DMS153 treated with DMSO at 0.1 percent for 48 hours (cell line): ENCODE measurements at regions not wholly inside any gene's neighbourhood (a gene's known extent, or its start where the extent isn't known, plus 50 kb on each side); places are given as distances from the start of the nearest gene placed in this dataset.
"Not testable (repeated sequence)": the region's sequence is repeated elsewhere in the genome, so short reads cannot be mapped to it uniquely, and the experiment has no call there.

ENCODE experiments used
- DNase-seq: peaks from one replicate; lab custom pipeline; 2025; ENCODE audit not compliant: unreplicated experiment; lab: John Stamatoyannopoulos, UW

DNA sequence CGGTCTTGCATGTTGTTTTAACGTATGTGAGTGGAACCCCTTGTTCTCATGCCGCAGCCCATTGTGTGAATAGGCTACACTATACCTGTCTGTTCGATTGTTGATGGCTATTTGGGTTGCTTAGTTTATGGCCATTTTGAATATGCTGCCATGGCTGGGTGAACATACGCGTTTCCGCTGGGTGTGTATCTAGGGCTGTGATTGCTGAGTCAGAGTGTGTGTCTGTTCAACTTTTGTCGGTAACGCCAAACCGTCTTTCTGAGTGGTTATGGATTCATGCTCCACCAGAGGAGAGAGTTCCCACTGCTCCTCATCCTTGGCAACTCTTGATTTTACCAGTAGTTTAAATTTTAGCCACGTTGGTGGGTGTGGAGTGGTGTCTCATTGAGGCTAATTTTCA lies 77.0 kb downstream of the METRNL start:
- DNase-seq = no peak

DNA sequence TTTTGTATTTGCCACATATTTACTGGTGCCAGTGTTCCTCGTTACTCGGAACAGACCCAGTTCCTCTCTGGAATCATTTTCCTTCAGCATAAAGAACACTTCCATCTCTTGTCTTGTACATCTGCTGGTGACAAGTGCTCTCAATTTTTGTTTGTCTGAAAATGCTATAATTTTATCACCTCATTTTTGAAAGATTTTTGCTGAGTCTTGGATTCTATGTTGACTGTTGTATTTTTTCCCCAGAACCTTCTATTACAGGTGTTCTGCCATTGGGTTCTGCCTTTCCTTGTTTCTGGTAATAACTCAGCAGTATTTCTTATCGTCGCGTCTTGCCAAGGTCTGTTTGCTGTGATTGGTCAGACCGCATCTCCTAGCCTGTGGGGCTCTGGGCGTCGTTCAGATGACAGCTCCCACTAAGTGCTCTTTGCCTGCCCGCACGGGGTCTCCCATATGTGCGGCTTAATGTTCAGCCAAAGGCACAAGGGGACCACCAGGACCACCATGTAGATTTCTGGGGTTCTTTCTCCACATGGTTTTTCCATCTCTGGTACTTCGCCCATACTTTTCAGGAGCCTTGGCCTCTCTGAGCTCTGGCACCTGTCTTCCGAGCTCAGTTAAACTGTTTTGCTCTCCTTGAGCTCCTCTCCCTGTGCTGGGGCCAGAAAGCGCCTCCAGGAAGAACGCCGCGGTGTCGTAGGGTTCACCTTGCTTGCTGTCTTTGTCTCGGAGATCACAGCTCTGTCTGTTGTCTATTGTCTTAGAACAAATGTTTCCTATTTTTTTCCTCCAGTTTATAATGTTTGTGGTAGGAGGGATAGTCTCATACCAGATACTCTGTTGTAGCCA lies 80.0 kb downstream of the METRNL start:
- DNase-seq = no peak

DNA sequence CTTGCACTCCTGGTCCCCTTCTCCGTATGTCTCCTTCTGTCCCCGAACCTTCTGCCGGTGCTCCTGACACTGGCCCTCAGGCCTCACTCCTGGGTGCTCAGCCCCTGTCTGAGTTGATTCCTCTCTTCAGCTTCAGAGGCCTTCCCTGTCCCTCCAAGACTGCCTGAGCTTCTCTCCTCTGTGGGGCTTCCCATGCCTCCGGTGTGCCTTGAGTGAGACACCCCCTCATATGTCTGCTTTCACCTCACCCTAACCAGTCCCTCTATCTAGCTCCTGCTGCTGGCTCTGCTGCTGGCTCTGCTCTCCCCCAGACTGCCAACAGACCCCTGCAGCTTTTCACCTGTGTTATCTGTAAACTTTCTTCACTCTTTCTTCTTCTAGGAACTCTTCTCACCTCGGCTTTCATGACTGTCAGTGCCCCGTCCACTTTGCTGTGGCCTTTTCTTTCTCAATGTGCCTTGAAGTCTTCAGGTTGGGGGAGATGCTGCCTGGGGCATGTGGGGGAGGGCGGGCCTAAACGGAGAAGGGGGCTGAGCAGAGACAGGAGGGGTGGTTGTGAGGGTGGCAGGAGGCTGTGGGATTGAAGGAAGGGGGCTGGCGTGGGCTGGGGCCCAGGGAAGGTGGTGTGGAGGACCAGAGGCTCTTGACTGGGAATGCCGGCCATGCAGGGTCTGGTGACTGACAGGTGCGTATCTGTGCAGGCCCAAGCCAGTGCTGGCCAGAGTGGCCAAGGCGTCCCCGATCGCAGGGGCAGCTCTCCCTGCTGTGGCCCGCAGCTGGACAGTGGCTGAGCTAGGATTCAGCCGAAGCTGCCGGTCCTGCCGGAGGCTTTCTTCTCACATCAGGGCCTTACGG lies 81.3 kb downstream of the METRNL start:
- DNase-seq = no peak

- DNase-seq = no peak
These were observed 82.1 kb downstream of the METRNL start for GRCh38 chr17:83161298-83162034.

- DNase-seq = no peak
These were observed 82.8 kb downstream of the METRNL start for GRCh38 chr17:83162035-83162745.

DNA sequence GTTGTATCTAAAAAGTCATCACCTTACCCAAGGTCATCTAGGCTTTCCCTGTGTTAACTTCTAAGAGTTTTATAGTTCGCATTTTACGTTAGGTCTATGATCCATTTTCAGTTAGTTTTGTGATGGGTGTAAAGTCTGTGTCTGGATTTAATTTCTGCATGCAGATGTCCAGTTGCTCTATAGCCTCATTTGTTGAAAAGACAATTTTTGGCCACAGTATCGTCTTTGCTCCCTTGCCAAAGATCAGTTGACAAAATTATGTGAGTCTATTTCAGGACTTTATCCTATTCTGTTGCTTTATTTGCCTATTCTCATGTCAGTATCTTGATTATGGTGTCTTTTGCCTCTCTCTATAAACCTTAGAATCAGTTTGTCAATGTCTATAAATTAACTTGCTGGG lies 85.1 kb downstream of the METRNL start:
- DNase-seq = no peak

DNA sequence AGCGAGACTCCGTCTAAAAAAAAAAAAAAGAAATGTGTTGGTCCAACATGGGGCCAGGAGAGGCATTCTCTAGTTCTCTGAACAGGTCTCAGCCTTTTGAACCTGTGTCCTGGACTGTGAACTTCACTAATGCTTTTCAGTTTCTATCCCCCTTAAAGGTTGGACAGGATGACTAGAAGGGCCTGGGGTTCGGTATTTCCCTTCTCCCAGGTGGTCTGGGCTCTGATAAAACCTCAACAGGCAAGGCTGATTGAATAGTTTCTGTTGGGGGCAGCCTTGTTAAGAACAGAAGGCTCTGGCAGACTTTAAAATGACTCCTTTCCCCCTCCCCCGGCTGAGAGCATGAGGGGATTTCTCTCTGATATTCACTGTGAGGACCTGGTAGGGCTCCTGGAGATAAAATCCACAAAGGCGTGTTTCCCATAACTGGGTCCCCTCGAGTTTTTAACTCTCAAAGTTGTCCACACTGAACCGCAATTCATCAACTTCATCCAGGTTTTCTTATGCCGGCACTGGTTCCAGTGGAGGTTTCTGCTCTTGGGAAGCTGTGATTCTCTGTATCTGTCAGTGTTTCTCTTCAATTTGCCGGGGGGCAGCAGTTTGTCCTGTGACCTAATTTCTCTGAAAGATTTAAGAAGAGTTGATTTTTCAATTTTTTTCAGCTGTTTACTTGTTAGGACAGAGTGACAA lies 91.3 kb downstream of the METRNL start:
- DNase-seq = no peak

DNA sequence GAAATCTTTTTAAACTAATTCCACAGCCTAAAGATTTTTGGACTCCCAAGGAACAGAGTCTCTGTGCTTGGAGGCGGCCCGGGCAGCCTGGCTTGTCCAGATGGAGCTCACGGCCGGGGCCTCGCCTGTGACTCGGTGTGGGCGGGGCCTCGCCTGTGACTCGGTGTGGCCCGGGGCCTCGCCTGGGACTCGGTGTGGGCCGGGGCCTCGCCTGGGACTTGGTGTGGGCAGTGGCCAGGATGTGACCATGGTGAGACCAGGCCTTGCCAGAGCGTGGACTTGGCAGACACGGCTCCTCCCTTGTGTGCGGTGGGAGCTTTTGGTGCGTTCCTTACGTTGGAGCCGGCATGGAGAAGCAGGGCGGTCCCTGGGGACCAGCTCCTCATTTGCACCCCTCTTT lies 92.3 kb downstream of the METRNL start:
- no peak for DNase-seq

DNA sequence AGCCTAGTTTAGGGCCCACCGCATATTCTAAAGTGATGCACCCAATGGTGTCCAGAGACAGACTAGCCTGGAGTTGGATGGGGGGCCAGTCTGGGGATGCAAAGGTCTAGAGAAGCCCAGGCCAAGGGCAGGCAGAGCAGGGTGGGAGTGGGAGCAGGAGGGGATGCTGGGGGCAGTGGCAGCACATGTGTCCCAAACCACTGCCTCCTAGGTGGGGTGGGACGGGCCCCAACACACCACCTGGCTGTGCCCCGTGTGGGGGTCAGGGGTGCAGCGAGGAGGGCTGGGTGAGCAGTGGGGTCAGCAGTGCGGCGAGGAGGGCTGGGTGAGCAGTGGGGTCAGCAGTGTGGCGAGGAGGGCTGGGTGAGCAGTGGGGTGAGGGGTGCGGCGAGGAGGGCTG lies 92.7 kb downstream of the METRNL start:
- DNase-seq = not testable (repeated sequence)

- not testable (repeated sequence) for DNase-seq
These were observed 93.2 kb downstream of the METRNL start for GRCh38 chr17:83172646-83173045.

GRCh38 chr17:83173180-83173913 lies 93.9 kb downstream of the METRNL start:
- DNase-seq = not testable (repeated sequence)

GRCh38 chr17:83173914-83174361 lies 94.5 kb downstream of the METRNL start:
- no peak for DNase-seq

- DNase-seq = peak; percentile 56
These were observed 95.1 kb downstream of the METRNL start for GRCh38 chr17:83174362-83175118.

GRCh38 chr17:83175119-83175821 lies 95.9 kb downstream of the METRNL start:
- no peak for DNase-seq

DNA sequence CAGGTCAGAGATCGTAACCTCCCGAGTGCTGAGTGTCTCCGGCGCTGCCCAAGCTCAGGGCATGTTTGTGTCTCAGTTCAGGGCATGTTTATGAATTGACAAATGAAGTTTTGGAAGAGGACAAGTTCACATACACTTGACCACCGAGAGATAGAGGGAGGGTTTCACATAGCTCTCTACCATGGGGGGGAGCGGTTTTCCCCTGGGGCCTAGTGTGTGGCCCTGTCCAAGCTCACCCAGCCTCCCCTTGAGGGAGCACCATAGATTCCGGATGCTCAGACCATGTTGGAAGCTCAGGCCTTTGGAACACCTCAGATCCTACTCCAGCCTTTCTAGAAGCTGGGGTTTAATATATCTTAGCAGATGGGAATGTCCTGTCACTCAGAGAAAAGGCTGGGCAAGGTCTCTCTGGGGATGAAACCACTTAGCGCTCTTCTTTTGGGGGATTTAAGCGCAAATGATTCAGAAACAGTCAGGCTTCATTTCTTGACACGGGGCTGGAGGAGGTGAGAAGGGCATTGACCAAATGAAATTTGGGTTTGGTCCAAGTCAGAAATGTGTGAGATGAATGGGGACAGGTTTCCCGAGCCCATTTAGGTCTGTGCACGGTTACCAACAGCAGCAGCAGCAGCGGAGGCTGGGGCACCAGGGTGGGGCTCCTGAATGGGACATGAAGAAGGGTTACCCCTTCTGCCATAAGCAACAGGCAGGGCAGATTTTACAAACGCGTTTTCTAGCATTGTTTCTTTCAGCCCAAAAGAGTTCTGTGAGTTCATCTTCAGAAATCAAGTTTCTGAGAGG lies 96.6 kb downstream of the METRNL start:
- no peak for DNase-seq

DNA sequence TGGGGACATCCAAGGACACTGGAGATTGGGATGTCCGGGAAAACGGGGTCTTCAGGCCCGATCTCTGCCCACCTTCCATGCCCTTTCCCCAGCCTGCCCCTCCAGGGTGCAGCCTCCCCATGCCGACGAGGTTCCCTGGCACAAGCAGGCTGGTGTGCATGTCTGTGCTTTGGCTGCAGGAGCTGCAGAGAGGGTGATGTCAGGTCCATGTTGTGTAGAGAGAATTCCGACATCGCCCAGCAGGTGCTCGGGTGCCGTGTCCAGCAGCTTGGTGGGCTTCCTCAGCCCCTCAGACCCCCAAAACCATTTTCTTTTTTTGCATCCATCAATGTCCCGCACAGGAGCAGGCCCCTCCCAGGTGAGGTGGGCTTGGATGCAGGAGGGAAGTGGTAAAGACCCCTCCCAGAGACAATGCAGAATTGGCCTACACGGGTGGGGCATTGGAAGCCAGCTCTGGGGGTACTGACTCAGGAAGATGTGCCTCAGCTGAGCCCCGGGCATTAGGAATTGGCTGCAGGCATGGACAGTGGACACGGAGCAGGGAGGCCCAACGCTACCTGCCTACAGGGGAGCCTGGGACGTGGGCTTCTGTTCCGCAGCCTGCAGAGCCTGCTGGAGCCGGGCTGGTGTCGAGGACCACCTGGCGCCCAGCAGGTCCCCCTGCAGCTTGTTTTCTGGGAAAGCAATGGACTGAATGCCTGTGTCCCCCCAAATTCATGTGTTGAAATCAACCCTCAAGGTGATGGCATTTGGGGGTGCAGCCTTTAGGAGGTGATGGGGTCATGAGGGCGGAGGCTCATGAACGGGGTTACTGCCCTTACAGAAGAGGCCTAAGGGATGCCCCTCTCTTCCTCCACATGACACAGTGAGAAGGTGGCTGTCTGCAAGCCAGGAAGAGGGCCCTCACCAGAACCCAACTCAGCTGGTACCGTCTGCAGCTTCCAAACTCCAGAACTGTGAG lies 97.5 kb downstream of the METRNL start:
- DNase-seq = no peak
